Endodermal cell (in vitro differentiated cells): ENCODE measurements at regions not wholly inside any gene's neighbourhood (a gene's known extent, or its start where the extent isn't known, plus 50 kb on each side); places are given as distances from the start of the nearest gene placed in this dataset.
A peak's percentile ranks its signal among the peaks of the same experiment; 100 is the strongest.

Experiments
- DNase-seq: peaks from one replicate; pipeline ENCODE4 v3.0.0-alpha.2; 2017
- H3K27ac ChIP-seq: 2 replicates; pipeline ENCODE4 v1.5.1; 2013; ENCODE audit warnings: mild to moderate bottlenecking, low read depth, low read length, moderate library complexity
- H3K27me3 ChIP-seq: 2 replicates; pipeline ENCODE4 v1.6.1; 2013; ENCODE audit warnings: mild to moderate bottlenecking, low read length, moderate library complexity; ENCODE audit not compliant: insufficient read depth, control insufficient read depth, poor library complexity, severe bottlenecking
- H3K36me3 ChIP-seq: 2 replicates; pipeline ENCODE4 v1.7.0; 2013; ENCODE audit warnings: mild to moderate bottlenecking, low read length, moderate library complexity; ENCODE audit not compliant: control insufficient read depth, insufficient read depth
- H3K4me1 ChIP-seq: one replicate; pipeline ENCODE4 v1.7.0; 2013; ENCODE audit warnings: low read length; ENCODE audit not compliant: control insufficient read depth, insufficient read depth
- H3K4me3 ChIP-seq: 2 replicates; pipeline ENCODE4 v1.5.1; 2013; ENCODE audit warnings: mild to moderate bottlenecking, low read length, moderate library complexity
- H3K9ac ChIP-seq: 2 replicates; pipeline ENCODE4 v1.6.1; 2013; ENCODE audit warnings: mild to moderate bottlenecking, low read length, moderate library complexity; ENCODE audit not compliant: poor library complexity, severe bottlenecking; ENCODE audit errors: extremely low read depth
- H3K9me3 ChIP-seq: 2 replicates; pipeline ENCODE4 v1.6.1; 2013; ENCODE audit warnings: mild to moderate bottlenecking, low read length, moderate library complexity; ENCODE audit not compliant: control insufficient read depth
- H3K27ac Mint-ChIP-seq: 2 replicates; pipeline ENCODE4 v1.8.0; 2020; ENCODE audit warnings: mixed read lengths
- H3K27me3 Mint-ChIP-seq: 2 replicates; pipeline ENCODE4 v1.8.0; 2021; ENCODE audit warnings: mild to moderate bottlenecking, mixed read lengths; ENCODE audit not compliant: insufficient read depth
- H3K36me3 Mint-ChIP-seq: 2 replicates; pipeline ENCODE4 v1.8.0; 2020; ENCODE audit warnings: low read depth, mixed read lengths
- H3K4me1 Mint-ChIP-seq: 2 replicates; pipeline ENCODE4 v1.8.0; 2020; ENCODE audit warnings: mixed read lengths
- H3K4me3 Mint-ChIP-seq: 2 replicates; pipeline ENCODE4 v1.8.0; 2020; ENCODE audit warnings: mild to moderate bottlenecking, moderate library complexity, mixed read lengths
- H3K9me3 Mint-ChIP-seq: 2 replicates; pipeline ENCODE4 v1.8.0; 2020; ENCODE audit warnings: mild to moderate bottlenecking, mixed read lengths
- CTCF ChIP-seq: fragments of 200-600 bp; sonication (generic); conservative IDR thresholded peaks from 2 replicates; pipeline ENCODE4 v1.5.0; 2021; ENCODE audit warnings: antibody characterized with exemption, mild to moderate bottlenecking
- WGBS, 2 experiments: methylation state at CpG; one replicate each; pipeline versions ENCODE4 v1.1.5 to v1.1.7; 2013; ENCODE audit warnings: missing lambda C conversion rate in 2 of 2, mixed read lengths in 1 of 2; ENCODE audit not compliant: insufficient coverage in 1 of 2, insufficient read length in 1 of 2; 5-methylcytosine and 5-hydroxymethylcytosine counted together

- H3K9ac ChIP-seq, result no peak overlapping the region
- no peaks in the 10 kb centered on the region for H3K36me3 ChIP-seq
- Mint-ChIP-seq H3K9me3 (peaks cover 18% of the 10 kb centered on the region), H3K27me3 (peaks cover 7% of the 10 kb centered on the region), H3K4me1 (peaks cover 24% of the 10 kb centered on the region), H3K36me3 (no peaks in the 10 kb centered on the region), H3K4me3 (no peak overlapping the region), H3K27ac (no peak overlapping the region)
- H3K4me3 ChIP-seq, result no peak overlapping the region
- DNase-seq, result no peak
- 82 to 94% methylated on average over 3 to 6 of the region's 6 CpGs for WGBS, 2 experiments
- no peaks in the 10 kb centered on the region for H3K27me3 ChIP-seq
- H3K27ac ChIP-seq, result no peak overlapping the region
- TF ChIP-seq CTCF, result no peak
- peaks cover 2% of the 10 kb centered on the region for H3K4me1 ChIP-seq
- H3K9me3 ChIP-seq, result peaks cover 16% of the 10 kb centered on the region
Observed at GRCh38 chr9:100668024-100668423, 90.1 kb downstream of the CAVIN4 start.

- Mint-ChIP-seq H3K4me1 (peaks cover 16% of the 10 kb centered on the region), H3K27ac (no peak overlapping the region), H3K27me3 (peaks cover 7% of the 10 kb centered on the region), H3K36me3 (no peaks in the 10 kb centered on the region), H3K9me3 (peaks cover 18% of the 10 kb centered on the region), H3K4me3 (no peak overlapping the region)
- H3K36me3 ChIP-seq, result no peaks in the 10 kb centered on the region
- 66 to 74% methylated on average over 4 to 8 of the region's 8 CpGs for WGBS, 2 experiments
- DNase-seq, result no peak
- H3K4me1 ChIP-seq, result no peaks in the 10 kb centered on the region
- TF ChIP-seq CTCF, result no peak
- H3K4me3 ChIP-seq, result no peak overlapping the region
- no peak overlapping the region for H3K9ac ChIP-seq
- no peak overlapping the region for H3K27ac ChIP-seq
- no peaks in the 10 kb centered on the region for H3K27me3 ChIP-seq
- H3K9me3 ChIP-seq, result peaks cover 16% of the 10 kb centered on the region
Observed at GRCh38 chr9:100669968-100670367, 92.1 kb downstream of the CAVIN4 start.

GRCh38 chr9:100670719-100671118 lies 92.8 kb downstream of the CAVIN4 start:
- no peaks in the 10 kb centered on the region for H3K4me1 ChIP-seq
- TF ChIP-seq CTCF, result no peak
- H3K9me3 Mint-ChIP-seq, result peaks cover 12% of the 10 kb centered on the region
- no peaks in the 10 kb centered on the region for H3K27me3 ChIP-seq
- H3K27ac ChIP-seq, result no peak overlapping the region
- H3K4me3 Mint-ChIP-seq, result no peak overlapping the region
- no peak overlapping the region for H3K9ac ChIP-seq
- H3K4me3 ChIP-seq, result no peak overlapping the region
- DNase-seq, result peak; percentile 52
- peaks cover 16% of the 10 kb centered on the region for H3K4me1 Mint-ChIP-seq
- no peaks in the 10 kb centered on the region for H3K36me3 ChIP-seq
- 85% methylated on average over 2 of the region's 2 CpGs; no CpG with 5 or more reads in 1 of the 2 experiments for WGBS, 2 experiments
- H3K9me3 ChIP-seq, result peaks cover 10% of the 10 kb centered on the region
- H3K27ac Mint-ChIP-seq, result peak overlapping the region; percentile 76
- H3K27me3 Mint-ChIP-seq, result peaks cover 7% of the 10 kb centered on the region
- no peaks in the 10 kb centered on the region for H3K36me3 Mint-ChIP-seq
